ENCODE measurements at regions not wholly inside any gene's neighbourhood (a gene's known extent, or its start where the extent isn't known, plus 50 kb on each side); places are given as distances from the start of the nearest gene placed in this dataset.
"Not testable (repeated sequence)": the region's sequence is repeated elsewhere in the genome, so short reads cannot be mapped to it uniquely, and the experiment has no call there.

DNA sequence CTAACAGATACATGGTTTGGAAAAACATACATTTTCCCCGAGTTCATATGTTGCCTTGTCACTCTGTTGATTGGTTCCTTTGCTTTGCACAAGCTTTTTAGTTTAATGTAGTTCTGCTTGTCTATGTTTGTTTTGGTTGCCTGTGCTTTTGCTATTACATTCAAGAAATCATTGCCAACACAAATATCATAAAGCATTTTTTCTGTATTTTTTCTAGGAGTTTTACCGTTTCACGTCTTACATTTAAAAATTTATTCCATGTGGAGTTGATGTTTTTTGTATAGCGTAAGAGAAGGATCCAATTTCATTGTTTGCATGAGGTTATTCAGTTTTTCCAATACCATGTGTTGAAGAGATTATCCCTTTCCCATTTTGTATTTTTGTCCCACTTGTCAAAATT lies 941.9 kb upstream of the ADAMTS5 start:
- not testable (repeated sequence) for TF ChIP-seq CTCF (IDR thresholded peaks at IDR 0.05); EZH2 (IDR thresholded peaks at IDR 0.05; ENCODE audit: borderline replicate concordance, insufficient read depth, low read depth, low read length, poor library complexity, severe bottlenecking)
